Liver (tissue), 7 donors: ENCODE measurements at regions not wholly inside any gene's neighbourhood (a gene's known extent, or its start where the extent isn't known, plus 50 kb on each side); places are given as distances from the start of the nearest gene placed in this dataset.

Experiments used
- DNase-seq: peaks from one replicate; pipeline ENCODE4 v3.0.0-alpha.2; 2017; ENCODE audit warnings: low spot score
- H3K27ac ChIP-seq, 2 donors: one replicate each; pipeline ENCODE4 v1.7.0; 2013; ENCODE audit warnings: inconsistent platforms in 2 of 2, low read length in 2 of 2, control low read depth in 1 of 2, low read depth in 1 of 2, mild to moderate bottlenecking in 1 of 2
- H3K27me3 ChIP-seq, 4 donors: one replicate each; pipeline versions ENCODE4 v1.6.1 to v1.7.0; 2013; ENCODE audit warnings: low read length in 3 of 4, inconsistent platforms in 1 of 4, mild to moderate bottlenecking in 1 of 4, moderate library complexity in 1 of 4; ENCODE audit not compliant: control insufficient read depth in 4 of 4, insufficient read depth in 4 of 4
- H3K36me3 ChIP-seq, 4 donors: one replicate each; pipeline versions ENCODE4 v1.6.1 to v1.7.0; 2013; ENCODE audit warnings: low read length in 3 of 4, mild to moderate bottlenecking in 3 of 4, low read depth in 1 of 4, moderate library complexity in 1 of 4; ENCODE audit not compliant: control insufficient read depth in 4 of 4, insufficient read depth in 3 of 4
- H3K4me1 ChIP-seq, 4 donors: one replicate each; pipeline versions ENCODE4 v1.6.1 to v1.7.0; 2013; ENCODE audit warnings: low read length in 3 of 4, mild to moderate bottlenecking in 3 of 4, moderate library complexity in 1 of 4; ENCODE audit not compliant: control insufficient read depth in 4 of 4, insufficient read depth in 4 of 4
- H3K4me3 ChIP-seq, 3 donors: one replicate each; pipeline versions ENCODE4 v1.6.1 to v1.7.0; 2013; ENCODE audit warnings: low read length in 3 of 3, control low read depth in 1 of 3, low read depth in 1 of 3, mild to moderate bottlenecking in 1 of 3
- H3K9ac ChIP-seq, 2 donors: one replicate each; pipeline ENCODE4 v1.7.0; 2013; ENCODE audit warnings: low read length in 2 of 2, mild to moderate bottlenecking in 2 of 2, moderate library complexity in 2 of 2, control low read depth in 1 of 2, low read depth in 1 of 2
- H3K9me3 ChIP-seq, 4 donors: one replicate each; pipeline versions ENCODE4 v1.6.1 to v1.7.0; 2013; ENCODE audit warnings: low read length in 3 of 4; ENCODE audit not compliant: control insufficient read depth in 4 of 4
- EGR1 ChIP-seq, 2 donors: IDR thresholded peaks; 2 replicates each; pipeline ENCODE4 v1.6.1; 2016 to 2018; ENCODE audit warnings: antibody characterized with exemption in 2 of 2, low read depth in 2 of 2
- HNF4A ChIP-seq, 2 donors: conservative IDR thresholded peaks; 2 replicates each; pipeline ENCODE4 v1.6.1; 2016; ENCODE audit warnings: antibody characterized with exemption in 2 of 2, mild to moderate bottlenecking in 2 of 2
- NR2F2 ChIP-seq: IDR thresholded peaks from 2 replicates; pipeline ENCODE4 v1.6.1; 2016; ENCODE audit warnings: antibody characterized with exemption
- RXRA ChIP-seq, 2 donors: IDR thresholded peaks; 2 replicates each; pipeline ENCODE4 v1.6.1; 2017 to 2018; ENCODE audit warnings: antibody characterized with exemption in 2 of 2, mild to moderate bottlenecking in 1 of 2
- WGBS: extraction: QIAGEN DNeasy Blood & Tissue Kit; methylation state at CpG from one replicate; pipeline ENCODE4 v1.1.7; 2013; 5-methylcytosine and 5-hydroxymethylcytosine counted together
- TF ChIP-seq, protein P1 (sequence below): IDR thresholded peaks from 2 replicates; pipeline ENCODE4 v1.6.1; 2016; ENCODE audit warnings: antibody characterized with exemption
- TF ChIP-seq, protein P2 (sequence below): IDR thresholded peaks from 2 replicates; pipeline ENCODE4 v1.6.1; 2016; ENCODE audit warnings: antibody characterized with exemption, mild to moderate bottlenecking
- TF ChIP-seq, protein P3 (sequence below): IDR thresholded peaks from 2 replicates; pipeline ENCODE4 v1.6.1; 2016; ENCODE audit warnings: antibody characterized with exemption
- TF ChIP-seq, protein P4 (sequence below): IDR thresholded peaks from 2 replicates; pipeline ENCODE4 v1.6.1; 2016; ENCODE audit warnings: antibody characterized with exemption
- donor health status: healthy.
- donor health status: healthy.
- donor health status: healthy.
- donor health status: healthy.

DNA sequence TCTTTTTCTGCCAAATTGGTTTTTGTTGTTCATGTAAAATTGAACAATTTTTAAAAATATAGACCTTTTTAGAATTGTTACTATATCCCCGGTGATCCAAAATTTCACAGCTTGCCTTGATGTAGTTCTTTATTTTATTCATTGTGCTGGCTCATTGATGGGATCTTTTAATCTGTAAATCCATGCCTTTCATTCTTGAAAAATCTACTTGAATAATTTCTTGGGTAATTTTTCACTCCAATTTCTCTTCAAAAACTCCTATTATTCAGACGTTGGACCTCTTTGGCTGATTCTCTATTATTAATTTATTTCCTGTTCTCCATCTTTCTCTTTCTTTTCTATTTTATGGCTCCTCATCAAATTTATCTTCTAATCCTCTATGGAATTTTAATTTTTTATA, 476.1 kb upstream of the CITED2 start:
- TF ChIP-seq, protein P1, sequence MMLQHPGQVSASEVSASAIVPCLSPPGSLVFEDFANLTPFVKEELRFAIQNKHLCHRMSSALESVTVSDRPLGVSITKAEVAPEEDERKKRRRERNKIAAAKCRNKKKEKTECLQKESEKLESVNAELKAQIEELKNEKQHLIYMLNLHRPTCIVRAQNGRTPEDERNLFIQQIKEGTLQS, result no peak
- TF ChIP-seq NR2F2, result no peak
- TF ChIP-seq EGR1 (IDR thresholded peaks at IDR 0.05; ENCODE audit: low read depth in 2 of 2), result no peak
- TF ChIP-seq, protein P2, sequence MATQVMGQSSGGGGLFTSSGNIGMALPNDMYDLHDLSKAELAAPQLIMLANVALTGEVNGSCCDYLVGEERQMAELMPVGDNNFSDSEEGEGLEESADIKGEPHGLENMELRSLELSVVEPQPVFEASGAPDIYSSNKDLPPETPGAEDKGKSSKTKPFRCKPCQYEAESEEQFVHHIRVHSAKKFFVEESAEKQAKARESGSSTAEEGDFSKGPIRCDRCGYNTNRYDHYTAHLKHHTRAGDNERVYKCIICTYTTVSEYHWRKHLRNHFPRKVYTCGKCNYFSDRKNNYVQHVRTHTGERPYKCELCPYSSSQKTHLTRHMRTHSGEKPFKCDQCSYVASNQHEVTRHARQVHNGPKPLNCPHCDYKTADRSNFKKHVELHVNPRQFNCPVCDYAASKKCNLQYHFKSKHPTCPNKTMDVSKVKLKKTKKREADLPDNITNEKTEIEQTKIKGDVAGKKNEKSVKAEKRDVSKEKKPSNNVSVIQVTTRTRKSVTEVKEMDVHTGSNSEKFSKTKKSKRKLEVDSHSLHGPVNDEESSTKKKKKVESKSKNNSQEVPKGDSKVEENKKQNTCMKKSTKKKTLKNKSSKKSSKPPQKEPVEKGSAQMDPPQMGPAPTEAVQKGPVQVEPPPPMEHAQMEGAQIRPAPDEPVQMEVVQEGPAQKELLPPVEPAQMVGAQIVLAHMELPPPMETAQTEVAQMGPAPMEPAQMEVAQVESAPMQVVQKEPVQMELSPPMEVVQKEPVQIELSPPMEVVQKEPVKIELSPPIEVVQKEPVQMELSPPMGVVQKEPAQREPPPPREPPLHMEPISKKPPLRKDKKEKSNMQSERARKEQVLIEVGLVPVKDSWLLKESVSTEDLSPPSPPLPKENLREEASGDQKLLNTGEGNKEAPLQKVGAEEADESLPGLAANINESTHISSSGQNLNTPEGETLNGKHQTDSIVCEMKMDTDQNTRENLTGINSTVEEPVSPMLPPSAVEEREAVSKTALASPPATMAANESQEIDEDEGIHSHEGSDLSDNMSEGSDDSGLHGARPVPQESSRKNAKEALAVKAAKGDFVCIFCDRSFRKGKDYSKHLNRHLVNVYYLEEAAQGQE, result no peak
- TF ChIP-seq, protein P3, sequence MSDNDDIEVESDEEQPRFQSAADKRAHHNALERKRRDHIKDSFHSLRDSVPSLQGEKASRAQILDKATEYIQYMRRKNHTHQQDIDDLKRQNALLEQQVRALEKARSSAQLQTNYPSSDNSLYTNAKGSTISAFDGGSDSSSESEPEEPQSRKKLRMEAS, result no peak
- H3K27ac ChIP-seq, result no peak overlapping the region

DNA sequence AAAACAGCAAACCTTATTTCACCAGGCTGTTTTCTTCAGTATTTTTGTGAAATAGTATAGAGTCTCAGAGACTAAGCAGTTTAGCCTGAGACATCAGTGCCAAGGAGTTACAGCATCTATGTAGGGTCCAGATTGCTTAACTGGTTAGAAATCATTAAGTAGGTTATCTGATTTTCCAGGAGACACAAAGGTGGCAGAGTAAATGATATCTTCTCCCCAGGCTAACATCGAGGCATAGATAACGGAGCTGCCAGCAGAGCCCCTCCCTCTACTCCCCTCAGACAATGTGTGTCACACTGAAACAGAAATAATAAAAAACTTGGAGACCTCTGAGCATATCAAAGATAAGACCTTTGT, 473.0 kb upstream of the CITED2 start:
- Histone ChIP-seq H3K27ac (no peak overlapping the region), H3K9ac (no peak overlapping the region), H3K4me3 (no peak overlapping the region), H3K9me3 (no peaks in the 10 kb centered on the region), H3K36me3 (no peaks in the 10 kb centered on the region), H3K4me1 (peaks cover 0 to 6% (median 3%) of the 10 kb centered on the region in 4 donors), H3K27me3 (no peaks in the 10 kb centered on the region)
- DNase-seq, result no peak
- 9% methylated on average over 2 of the region's 2 CpGs for WGBS
- peak; percentile 38 to 53 for TF ChIP-seq HNF4A (conservative IDR thresholded peaks at IDR 0.05)
- TF ChIP-seq, protein P4, sequence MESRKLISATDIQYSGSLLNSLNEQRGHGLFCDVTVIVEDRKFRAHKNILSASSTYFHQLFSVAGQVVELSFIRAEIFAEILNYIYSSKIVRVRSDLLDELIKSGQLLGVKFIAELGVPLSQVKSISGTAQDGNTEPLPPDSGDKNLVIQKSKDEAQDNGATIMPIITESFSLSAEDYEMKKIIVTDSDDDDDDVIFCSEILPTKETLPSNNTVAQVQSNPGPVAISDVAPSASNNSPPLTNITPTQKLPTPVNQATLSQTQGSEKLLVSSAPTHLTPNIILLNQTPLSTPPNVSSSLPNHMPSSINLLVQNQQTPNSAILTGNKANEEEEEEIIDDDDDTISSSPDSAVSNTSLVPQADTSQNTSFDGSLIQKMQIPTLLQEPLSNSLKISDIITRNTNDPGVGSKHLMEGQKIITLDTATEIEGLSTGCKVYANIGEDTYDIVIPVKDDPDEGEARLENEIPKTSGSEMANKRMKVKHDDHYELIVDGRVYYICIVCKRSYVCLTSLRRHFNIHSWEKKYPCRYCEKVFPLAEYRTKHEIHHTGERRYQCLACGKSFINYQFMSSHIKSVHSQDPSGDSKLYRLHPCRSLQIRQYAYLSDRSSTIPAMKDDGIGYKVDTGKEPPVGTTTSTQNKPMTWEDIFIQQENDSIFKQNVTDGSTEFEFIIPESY, result no peak

More for the DNA sequence above, 476.1 kb upstream of the CITED2 start:
- Histone ChIP-seq H3K36me3 (no peaks in the 10 kb centered on the region), H3K9me3 (no peaks in the 10 kb centered on the region), H3K4me3 (no peak overlapping the region), H3K27me3 (no peaks in the 10 kb centered on the region), H3K9ac (no peak overlapping the region), H3K4me1 (peaks cover 1 to 13% (median 10%) of the 10 kb centered on the region in 4 donors)
- WGBS, result 97% methylated on average over 2 of the region's 2 CpGs
- no peak for DNase-seq

DNA sequence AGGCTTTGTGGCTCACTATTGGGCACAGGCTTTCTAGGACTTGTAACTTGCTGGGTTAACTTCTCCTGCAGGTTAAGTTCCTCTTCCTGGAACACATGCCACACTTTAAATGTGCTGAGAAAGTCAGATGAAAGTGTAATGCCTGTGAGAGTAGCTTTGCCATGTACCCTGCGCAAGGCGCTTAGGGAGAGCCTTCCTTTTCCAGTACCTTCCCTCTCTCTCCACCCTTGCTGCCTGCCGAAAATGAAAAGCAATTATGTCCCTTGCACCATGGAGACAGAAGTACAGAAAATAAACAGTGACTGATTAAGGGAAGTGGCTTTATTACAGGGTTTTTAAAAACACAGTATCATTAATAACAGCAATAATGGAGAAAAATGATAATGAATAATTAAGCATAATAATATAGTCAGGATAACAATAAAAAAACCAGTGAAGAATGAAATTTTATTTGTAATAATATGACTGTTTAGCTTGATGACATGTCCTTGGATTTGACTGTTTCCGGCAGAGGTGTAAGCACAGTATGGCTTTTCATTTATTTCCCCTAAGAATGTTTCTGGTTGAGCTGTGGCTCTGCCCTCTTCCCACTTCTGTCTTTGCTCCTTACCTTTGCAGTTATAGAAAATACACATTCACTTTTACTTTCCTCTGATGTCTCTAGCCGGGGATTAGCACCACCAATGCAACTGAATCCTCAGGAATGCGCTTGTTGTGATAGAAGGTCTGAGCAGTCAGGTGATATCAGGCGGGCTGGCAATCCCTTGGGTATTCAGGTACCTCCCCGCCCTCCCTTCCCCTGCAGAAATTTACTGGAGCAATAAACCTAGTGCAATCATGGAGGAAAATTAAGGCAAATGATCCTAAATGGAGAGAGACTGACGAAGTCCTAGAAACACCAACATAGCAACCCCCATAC, 472.3 kb upstream of the CITED2 start:
- 81% methylated on average over 9 of the region's 9 CpGs for WGBS
- H3K4me1 ChIP-seq, result peaks cover 0 to 6% (median 3%) of the 10 kb centered on the region in 4 donors
- no peaks in the 10 kb centered on the region for H3K36me3 ChIP-seq
- H3K27ac ChIP-seq, result no peak overlapping the region
- no peaks in the 10 kb centered on the region for H3K9me3 ChIP-seq
- TF ChIP-seq HNF4A (conservative IDR thresholded peaks at IDR 0.05), result no peak
- TF ChIP-seq RXRA (IDR thresholded peaks at IDR 0.05), result no peak
- no peak overlapping the region for H3K4me3 ChIP-seq
- no peak for DNase-seq
- H3K27me3 ChIP-seq, result no peaks in the 10 kb centered on the region
- H3K9ac ChIP-seq, result no peak overlapping the region
